Glomerular endothelial cell (primary cell): ENCODE measurements at regions not wholly inside any gene's neighbourhood (a gene's known extent, or its start where the extent isn't known, plus 50 kb on each side); places are given as distances from the start of the nearest gene placed in this dataset.

Experiments used
- DNase-seq: peaks from one replicate; pipeline ENCODE4 v3.0.0-alpha.2; 2011; ENCODE audit warnings: low read depth, low spot score; ENCODE audit errors: extremely low read depth

- DNase-seq: no peak
Observed at GRCh38 chr16:72286936-72287620, 115.1 kb upstream of the PMFBP1 start.

GRCh38 chr16:72285728-72286127 is 113.8 kb upstream of the PMFBP1 start:
- DNase-seq: no peak

- DNase-seq: no peak
Observed at GRCh38 chr16:72285324-72285723, 113.4 kb upstream of the PMFBP1 start.

- DNase-seq: no peak
Observed at GRCh38 chr16:72284042-72284789, 112.3 kb upstream of the PMFBP1 start.

GRCh38 chr16:72282362-72282761 is 110.4 kb upstream of the PMFBP1 start:
- no peak for DNase-seq

GRCh38 chr16:72278301-72278700 is 106.3 kb upstream of the PMFBP1 start:
- no peak for DNase-seq

- no peak for DNase-seq
Observed at GRCh38 chr16:72277749-72278148, 105.8 kb upstream of the PMFBP1 start.

- DNase-seq: no peak
Observed at GRCh38 chr16:72271699-72272240, 99.8 kb upstream of the PMFBP1 start.

GRCh38 chr16:72270531-72270930 is 98.6 kb upstream of the PMFBP1 start:
- DNase-seq: no peak

GRCh38 chr16:72266836-72267235 is 94.9 kb upstream of the PMFBP1 start:
- DNase-seq: no peak

GRCh38 chr16:72264771-72265170 is 92.8 kb upstream of the PMFBP1 start:
- no peak for DNase-seq

- DNase-seq: no peak
Observed at GRCh38 chr16:72262711-72263110, 90.8 kb upstream of the PMFBP1 start.

GRCh38 chr16:72261127-72261526 is 89.2 kb upstream of the PMFBP1 start:
- DNase-seq: no peak

- no peak for DNase-seq
Observed at GRCh38 chr16:72256398-72257066, 84.6 kb upstream of the PMFBP1 start.

- DNase-seq: no peak
Observed at GRCh38 chr16:72255786-72256185, 83.8 kb upstream of the PMFBP1 start.

- peak; percentile 41 for DNase-seq
Observed at GRCh38 chr16:72247821-72248253, 75.9 kb upstream of the PMFBP1 start.

- DNase-seq: no peak
Observed at GRCh38 chr16:72246423-72246822, 74.5 kb upstream of the PMFBP1 start.

- DNase-seq: no peak
Observed at GRCh38 chr16:72244853-72245252, 72.9 kb upstream of the PMFBP1 start.

GRCh38 chr16:72243621-72244020 is 71.7 kb upstream of the PMFBP1 start:
- DNase-seq: no peak

- DNase-seq: no peak
Observed at GRCh38 chr16:72242757-72243156, 70.8 kb upstream of the PMFBP1 start.

- peak; percentile 29 for DNase-seq
Observed at GRCh38 chr16:72241930-72242329, 70.0 kb upstream of the PMFBP1 start.

GRCh38 chr16:72241008-72241407 is 69.1 kb upstream of the PMFBP1 start:
- DNase-seq: no peak
